GM21423 (cell line): ENCODE measurements at regions not wholly inside any gene's neighbourhood (a gene's known extent, or its start where the extent isn't known, plus 50 kb on each side); places are given as distances from the start of the nearest gene placed in this dataset.

Experiments used
- ATAC-seq: cut with Tn5 transposase; IDR thresholded peaks from one replicate; pipeline ENCODE4 v1.9.1; 2021; ENCODE audit warnings: mild to moderate bottlenecking, moderate library complexity; ENCODE audit not compliant: unreplicated experiment

GRCh38 chr3:29215948-29216347, 64.9 kb upstream of the RBMS3 start:
- no peak for ATAC-seq

GRCh38 chr3:29226706-29227105, 54.2 kb upstream of the RBMS3 start:
- no peak for ATAC-seq

GRCh38 chr3:29227307-29227706, 53.6 kb upstream of the RBMS3 start:
- no peak for ATAC-seq
